ENCODE measurements at regions not wholly inside any gene's neighbourhood (a gene's known extent, or its start where the extent isn't known, plus 50 kb on each side); places are given as distances from the start of the nearest gene placed in this dataset.

- DNase-seq = no peak
- intact Hi-C loops (cut with micrococcal nuclease) = no loop called here
- Histone ChIP-seq H4K20me1 (ENCODE audit: insufficient read depth, low read length) (no peaks in the 10 kb centered on the region), H3K9ac (ENCODE audit: insufficient read depth, low read length, poor library complexity, severe bottlenecking) (no peak overlapping the region), H3K4me2 (replicated peaks; ENCODE audit: extremely low read depth, low read length, poor library complexity, severe bottlenecking) (no peak overlapping the region), H3K27ac (ENCODE audit: low read depth in 1 of 2, low read length in 2 of 2) (no peak overlapping the region), H2AFZ (ENCODE audit: insufficient read depth, low read depth, low read length, poor library complexity, severe bottlenecking) (no peak overlapping the region), H3K4me3 (replicated peaks in 1 of 3; ENCODE audit: low read depth in 2 of 3, low read length in 3 of 3) (no peak overlapping the region), H3K79me2 (ENCODE audit: insufficient read depth, low read length) (no peaks in the 10 kb centered on the region), H3K9me3 (replicated peaks in 1 of 2; ENCODE audit: control insufficient read depth in 1 of 2, insufficient read depth in 1 of 2, low read length in 2 of 2) (no peaks in the 10 kb centered on the region), H3K4me1 (ENCODE audit: control insufficient read depth in 1 of 2, insufficient read depth in 2 of 2, low read length in 2 of 2) (no peaks in the 10 kb centered on the region), H3K36me3 (replicated peaks in 1 of 2; ENCODE audit: control insufficient read depth in 1 of 2, insufficient read depth in 2 of 2, low read length in 2 of 2) (no peaks in the 10 kb centered on the region), H3K27me3 (ENCODE audit: control insufficient read depth in 2 of 2, insufficient read depth in 2 of 2, low read length in 2 of 2) (no peaks in the 10 kb centered on the region)
- WGBS (ENCODE audit: insufficient coverage) = no CpG with 5 or more reads among the region's 3 CpGs
- TF ChIP-seq, protein P1, sequence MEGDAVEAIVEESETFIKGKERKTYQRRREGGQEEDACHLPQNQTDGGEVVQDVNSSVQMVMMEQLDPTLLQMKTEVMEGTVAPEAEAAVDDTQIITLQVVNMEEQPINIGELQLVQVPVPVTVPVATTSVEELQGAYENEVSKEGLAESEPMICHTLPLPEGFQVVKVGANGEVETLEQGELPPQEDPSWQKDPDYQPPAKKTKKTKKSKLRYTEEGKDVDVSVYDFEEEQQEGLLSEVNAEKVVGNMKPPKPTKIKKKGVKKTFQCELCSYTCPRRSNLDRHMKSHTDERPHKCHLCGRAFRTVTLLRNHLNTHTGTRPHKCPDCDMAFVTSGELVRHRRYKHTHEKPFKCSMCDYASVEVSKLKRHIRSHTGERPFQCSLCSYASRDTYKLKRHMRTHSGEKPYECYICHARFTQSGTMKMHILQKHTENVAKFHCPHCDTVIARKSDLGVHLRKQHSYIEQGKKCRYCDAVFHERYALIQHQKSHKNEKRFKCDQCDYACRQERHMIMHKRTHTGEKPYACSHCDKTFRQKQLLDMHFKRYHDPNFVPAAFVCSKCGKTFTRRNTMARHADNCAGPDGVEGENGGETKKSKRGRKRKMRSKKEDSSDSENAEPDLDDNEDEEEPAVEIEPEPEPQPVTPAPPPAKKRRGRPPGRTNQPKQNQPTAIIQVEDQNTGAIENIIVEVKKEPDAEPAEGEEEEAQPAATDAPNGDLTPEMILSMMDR (IDR thresholded peaks at IDR 0.05) = no peak
- H3K27ac Mint-ChIP-seq = no peak overlapping the region
- H3K9me3 Mint-ChIP-seq = peaks cover 0 to 6% (median 2%) of the 10 kb centered on the region in 7 donors
- H3K36me3 Mint-ChIP-seq = no peaks in the 10 kb centered on the region
- no peaks in the 10 kb centered on the region for H3K27me3 Mint-ChIP-seq (ENCODE audit: low read depth in 3 of 3)
- H3K4me3 Mint-ChIP-seq = no peak overlapping the region
- no peaks in the 10 kb centered on the region for H3K4me1 Mint-ChIP-seq
These were observed 1048.4 kb downstream of the MAT2B start for GRCh38 chr5:164553851-164554250.

DNA sequence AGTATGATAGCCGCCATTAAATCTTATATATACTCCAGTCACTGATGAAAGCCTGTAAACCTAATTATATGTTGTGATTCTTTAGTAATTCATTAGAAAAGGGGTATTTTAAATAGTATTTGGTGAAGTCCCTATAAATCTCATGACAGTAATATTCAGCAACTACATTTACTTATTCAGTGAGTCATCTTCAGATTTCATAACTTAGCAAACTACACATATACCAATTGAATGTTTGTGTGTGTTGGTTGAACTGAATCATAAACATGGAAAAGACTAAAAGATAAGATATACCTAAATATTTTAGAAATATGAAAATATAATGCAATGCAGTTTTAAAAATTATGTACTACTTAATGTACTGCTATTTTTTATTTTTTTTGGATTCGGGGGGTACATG is 1050.4 kb downstream of the MAT2B start:
- Histone ChIP-seq H3K9me3 (replicated peaks in 1 of 2; ENCODE audit: control insufficient read depth in 1 of 2, insufficient read depth in 1 of 2, low read length in 2 of 2) (no peaks in the 10 kb centered on the region), H4K20me1 (ENCODE audit: insufficient read depth, low read length) (no peaks in the 10 kb centered on the region), H3K4me3 (replicated peaks in 1 of 3; ENCODE audit: low read depth in 2 of 3, low read length in 3 of 3) (no peak overlapping the region), H3K9ac (ENCODE audit: insufficient read depth, low read length, poor library complexity, severe bottlenecking) (no peak overlapping the region), H3K27me3 (ENCODE audit: control insufficient read depth in 2 of 2, insufficient read depth in 2 of 2, low read length in 2 of 2) (no peaks in the 10 kb centered on the region), H2AFZ (ENCODE audit: insufficient read depth, low read depth, low read length, poor library complexity, severe bottlenecking) (no peak overlapping the region), H3K79me2 (ENCODE audit: insufficient read depth, low read length) (no peaks in the 10 kb centered on the region), H3K4me2 (replicated peaks; ENCODE audit: extremely low read depth, low read length, poor library complexity, severe bottlenecking) (no peak overlapping the region), H3K36me3 (replicated peaks in 1 of 2; ENCODE audit: control insufficient read depth in 1 of 2, insufficient read depth in 2 of 2, low read length in 2 of 2) (no peaks in the 10 kb centered on the region), H3K4me1 (ENCODE audit: control insufficient read depth in 1 of 2, insufficient read depth in 2 of 2, low read length in 2 of 2) (no peaks in the 10 kb centered on the region), H3K27ac (ENCODE audit: low read depth in 1 of 2, low read length in 2 of 2) (no peak overlapping the region)
- no peak for DNase-seq
- no peaks in the 10 kb centered on the region for H3K36me3 Mint-ChIP-seq
- H3K27me3 Mint-ChIP-seq (ENCODE audit: low read depth in 3 of 3) = no peaks in the 10 kb centered on the region
- TF ChIP-seq, protein P1 (IDR thresholded peaks at IDR 0.05) = no peak
- H3K9me3 Mint-ChIP-seq = peaks cover 0 to 5% (median 0%) of the 10 kb centered on the region in 7 donors
- WGBS (ENCODE audit: insufficient coverage) = no CpG with 5 or more reads among the region's 2 CpGs
- no peaks in the 10 kb centered on the region for H3K4me1 Mint-ChIP-seq
- no peak overlapping the region for H3K27ac Mint-ChIP-seq
- H3K4me3 Mint-ChIP-seq = no peak overlapping the region
- intact Hi-C loops (cut with micrococcal nuclease) = no loop called here

All from CD14-positive monocyte (primary cell).